ENCODE measurements at regions not wholly inside any gene's neighbourhood (a gene's known extent, or its start where the extent isn't known, plus 50 kb on each side); places are given as distances from the start of the nearest gene placed in this dataset.

DNA sequence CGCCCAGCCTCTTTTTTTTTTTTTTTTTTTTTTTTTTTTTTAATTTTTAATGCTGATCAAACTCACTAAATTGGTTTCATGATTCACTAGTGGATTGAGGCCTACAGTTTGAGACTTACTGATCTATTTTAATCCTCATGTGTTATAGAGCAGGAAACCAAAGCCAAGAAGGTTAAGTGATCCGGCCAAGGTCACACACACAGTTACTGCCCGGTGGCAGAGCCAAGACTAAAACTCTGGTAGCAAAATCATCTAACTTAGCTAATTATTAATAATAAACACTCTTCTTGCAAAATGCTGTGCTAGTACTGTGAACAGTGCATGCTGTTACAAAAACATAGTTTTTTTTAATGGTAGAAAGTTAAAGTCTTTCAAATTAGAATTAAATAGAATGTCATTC lies 188.3 kb upstream of the NFE2L3 start:
- no peak for DNase-seq (ENCODE audit: low spot score)
- no peaks in the 10 kb centered on the region for H3K4me1 Mint-ChIP-seq (ENCODE audit: low read depth)
- H3K4me3 Mint-ChIP-seq (ENCODE audit: unreplicated experiment) = no peak overlapping the region
- no peaks in the 10 kb centered on the region for H3K9me3 Mint-ChIP-seq (ENCODE audit: low read depth)
- H3K27me3 Mint-ChIP-seq (ENCODE audit: low read depth) = peaks cover 73% of the 10 kb centered on the region
- no peak overlapping the region for H3K27ac Mint-ChIP-seq (ENCODE audit: unreplicated experiment)
- H3K36me3 Mint-ChIP-seq (ENCODE audit: low read depth) = no peaks in the 10 kb centered on the region
- TF ChIP-seq CTCF (IDR thresholded peaks at IDR 0.05) = no peak

- Mint-ChIP-seq H3K4me3 (ENCODE audit: unreplicated experiment) (no peak overlapping the region), H3K36me3 (ENCODE audit: low read depth) (no peaks in the 10 kb centered on the region), H3K4me1 (ENCODE audit: low read depth) (no peaks in the 10 kb centered on the region), H3K27ac (ENCODE audit: unreplicated experiment) (no peak overlapping the region), H3K27me3 (ENCODE audit: low read depth) (peaks cover 66% of the 10 kb centered on the region), H3K9me3 (ENCODE audit: low read depth) (no peaks in the 10 kb centered on the region)
- no peak for DNase-seq (ENCODE audit: low spot score)
- no peak for TF ChIP-seq CTCF (IDR thresholded peaks at IDR 0.05)
These were observed 187.5 kb upstream of the NFE2L3 start for GRCh38 chr7:25964483-25964991.

GRCh38 chr7:25965405-25966123 lies 186.4 kb upstream of the NFE2L3 start:
- H3K4me1 Mint-ChIP-seq (ENCODE audit: low read depth) = no peaks in the 10 kb centered on the region
- no peaks in the 10 kb centered on the region for H3K36me3 Mint-ChIP-seq (ENCODE audit: low read depth)
- H3K27me3 Mint-ChIP-seq (ENCODE audit: low read depth) = peaks cover 60% of the 10 kb centered on the region
- DNase-seq (ENCODE audit: low spot score) = no peak
- TF ChIP-seq CTCF (IDR thresholded peaks at IDR 0.05) = no peak
- H3K27ac Mint-ChIP-seq (ENCODE audit: unreplicated experiment) = no peak overlapping the region
- H3K4me3 Mint-ChIP-seq (ENCODE audit: unreplicated experiment) = no peak overlapping the region
- no peaks in the 10 kb centered on the region for H3K9me3 Mint-ChIP-seq (ENCODE audit: low read depth)

DNA sequence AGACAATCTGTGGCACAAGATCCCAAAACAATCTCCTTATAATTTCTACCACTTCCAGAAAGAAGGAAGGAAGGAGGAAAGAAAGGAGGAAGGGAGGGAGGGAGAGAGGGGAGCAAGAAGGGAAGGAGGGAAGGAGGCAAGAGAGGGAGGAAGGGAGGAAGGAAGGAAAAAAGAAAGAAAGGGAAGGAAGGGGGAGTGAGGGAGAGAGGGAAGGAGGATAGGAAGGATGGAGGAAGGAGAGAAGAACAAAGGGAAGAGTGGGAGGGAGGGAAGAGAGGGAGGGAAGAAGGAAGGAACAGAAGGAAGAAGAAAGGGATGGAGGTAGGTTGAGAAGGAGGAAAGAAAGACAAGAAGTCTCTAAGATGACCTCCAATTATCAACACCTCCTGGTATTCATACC lies 185.5 kb upstream of the NFE2L3 start:
- no peaks in the 10 kb centered on the region for H3K4me1 Mint-ChIP-seq (ENCODE audit: low read depth)
- no peaks in the 10 kb centered on the region for H3K36me3 Mint-ChIP-seq (ENCODE audit: low read depth)
- DNase-seq (ENCODE audit: low spot score) = no peak
- no peak overlapping the region for H3K27ac Mint-ChIP-seq (ENCODE audit: unreplicated experiment)
- H3K9me3 Mint-ChIP-seq (ENCODE audit: low read depth) = no peaks in the 10 kb centered on the region
- no peak overlapping the region for H3K4me3 Mint-ChIP-seq (ENCODE audit: unreplicated experiment)
- no peak for TF ChIP-seq CTCF (IDR thresholded peaks at IDR 0.05)
- peaks cover 55% of the 10 kb centered on the region for H3K27me3 Mint-ChIP-seq (ENCODE audit: low read depth)

- Mint-ChIP-seq H3K27ac (ENCODE audit: unreplicated experiment) (no peak overlapping the region), H3K4me1 (ENCODE audit: low read depth) (no peaks in the 10 kb centered on the region), H3K27me3 (ENCODE audit: low read depth) (peaks cover 50% of the 10 kb centered on the region), H3K36me3 (ENCODE audit: low read depth) (no peaks in the 10 kb centered on the region), H3K9me3 (ENCODE audit: low read depth) (no peaks in the 10 kb centered on the region), H3K4me3 (ENCODE audit: unreplicated experiment) (no peak overlapping the region)
- TF ChIP-seq CTCF (IDR thresholded peaks at IDR 0.05) = no peak
- DNase-seq (ENCODE audit: low spot score) = no peak
These were observed 184.5 kb upstream of the NFE2L3 start for GRCh38 chr7:25967278-25968204.

Data from chondrocyte (in vitro differentiated cells).